GM21447 (cell line): ENCODE measurements at regions not wholly inside any gene's neighbourhood (a gene's known extent, or its start where the extent isn't known, plus 50 kb on each side); places are given as distances from the start of the nearest gene placed in this dataset.

Experiments used
- ATAC-seq: cut with Tn5 transposase; IDR thresholded peaks from one replicate; pipeline ENCODE4 v1.9.1; 2021; ENCODE audit not compliant: unreplicated experiment

- ATAC-seq, result no peak
Observed at GRCh38 chr4:43932448-43932847, 516.2 kb downstream of the KCTD8 start.

GRCh38 chr4:43943998-43944397, 504.6 kb downstream of the KCTD8 start:
- ATAC-seq, result no peak

GRCh38 chr4:43959976-43960375, 488.6 kb downstream of the KCTD8 start:
- ATAC-seq, result no peak

- ATAC-seq, result no peak
Observed at GRCh38 chr4:43968011-43968410, 480.6 kb downstream of the KCTD8 start.

- no peak for ATAC-seq
Observed at GRCh38 chr4:43983610-43984009, 465.0 kb downstream of the KCTD8 start.

- ATAC-seq, result no peak
Observed at GRCh38 chr4:43987331-43987944, 461.2 kb downstream of the KCTD8 start.

- no peak for ATAC-seq
Observed at GRCh38 chr4:43990551-43990950, 458.1 kb downstream of the KCTD8 start.

- no peak for ATAC-seq
Observed at GRCh38 chr4:43990963-43991362, 457.6 kb downstream of the KCTD8 start.

GRCh38 chr4:43992552-43992951, 456.1 kb downstream of the KCTD8 start:
- no peak for ATAC-seq

- no peak for ATAC-seq
Observed at GRCh38 chr4:43993196-43993902, 455.3 kb downstream of the KCTD8 start.

GRCh38 chr4:43999669-44000068, 448.9 kb downstream of the KCTD8 start:
- ATAC-seq, result no peak

- ATAC-seq, result no peak
Observed at GRCh38 chr4:44002368-44002767, 446.2 kb downstream of the KCTD8 start.

GRCh38 chr4:44016570-44017421, 431.8 kb downstream of the KCTD8 start:
- no peak for ATAC-seq

- no peak for ATAC-seq
Observed at GRCh38 chr4:44017422-44017739, 431.2 kb downstream of the KCTD8 start.

- no peak for ATAC-seq
Observed at GRCh38 chr4:44019721-44020120, 428.9 kb downstream of the KCTD8 start.

- no peak for ATAC-seq
Observed at GRCh38 chr4:44025376-44026020, 423.1 kb downstream of the KCTD8 start.

GRCh38 chr4:44038811-44039210, 409.8 kb downstream of the KCTD8 start:
- ATAC-seq, result no peak

- ATAC-seq, result no peak
Observed at GRCh38 chr4:44046491-44046890, 402.1 kb downstream of the KCTD8 start.

GRCh38 chr4:44056721-44057151, 391.9 kb downstream of the KCTD8 start:
- ATAC-seq, result no peak

GRCh38 chr4:44070843-44071242, 377.8 kb downstream of the KCTD8 start:
- no peak for ATAC-seq
